Uterus (tissue), 3 donors: ENCODE measurements at regions not wholly inside any gene's neighbourhood (a gene's known extent, or its start where the extent isn't known, plus 50 kb on each side); places are given as distances from the start of the nearest gene placed in this dataset.

Experiments
- DNase-seq, 2 donors: peaks; one replicate each; pipeline ENCODE4 v3.0.0-alpha.2; 2019 to 2020
- H3K27ac ChIP-seq, 2 donors: fragments of 200-600 bp; sonication (generic); 1 replicate in 1 of 2; 2 replicates in 1 of 2; pipeline ENCODE4 v1.5.1; 2016 to 2018
- H3K27me3 ChIP-seq, 2 donors: fragments of 200-600 bp; sonication (generic); one replicate each; pipeline ENCODE4 v1.5.1; 2018 to 2019; ENCODE audit warnings: control low read depth in 1 of 2
- H3K36me3 ChIP-seq, 2 donors: fragments of 200-600 bp; sonication (generic); one replicate each; pipeline ENCODE4 v1.5.1; 2019; ENCODE audit warnings: control low read depth in 1 of 2
- H3K4me1 ChIP-seq, 2 donors: fragments of 200-600 bp; sonication (generic); one replicate each; pipeline ENCODE4 v1.5.1; 2018 to 2019; ENCODE audit warnings: control low read depth in 1 of 2
- H3K4me3 ChIP-seq, 2 donors: fragments of 200-600 bp; sonication (generic); 1 replicate in 1 of 2; 2 replicates in 1 of 2; pipeline ENCODE4 v1.5.1; 2018 to 2019; ENCODE audit warnings: mild to moderate bottlenecking in 1 of 2
- H3K9me3 ChIP-seq, 2 donors: fragments of 200-600 bp; sonication (generic); one replicate each; pipeline ENCODE4 v1.5.1; 2019; ENCODE audit warnings: control low read depth in 1 of 2
- CTCF ChIP-seq, 4 experiments: fragments of 200-600 bp in 2 of 4; fragments of 450-650 bp in 2 of 4; sonication (generic) in 2 of 4; IDR thresholded peaks; one replicate each; pipeline ENCODE4 v1.5.1; 2016 to 2019; ENCODE audit warnings: antibody characterized with exemption in 4 of 4, mild to moderate bottlenecking in 2 of 4, moderate library complexity in 1 of 4
- POLR2A ChIP-seq, 2 donors: fragments of 450-650 bp; IDR thresholded peaks; one replicate each; pipeline ENCODE4 v1.6.1; 2016; ENCODE audit warnings: antibody characterized with exemption in 2 of 2, mild to moderate bottlenecking in 1 of 2, moderate library complexity in 1 of 2
- intact Hi-C: fragments of 100-400 bp; cut with DNase I; formaldehyde crosslinking; loops from one replicate; pipeline ENCODE4 v1.15.1; 2023; ENCODE audit warnings: low total_unique reads
- donor health status: DM: yes; HTN: yes; CAD: no.

GRCh38 chr14:43252866-43253265 is 1254.2 kb downstream of the FSCB start:
- Histone ChIP-seq H3K27ac (no peak overlapping the region), H3K27me3 (no peaks in the 10 kb centered on the region), H3K4me3 (no peak overlapping the region), H3K36me3 (no peaks in the 10 kb centered on the region), H3K4me1 (no peaks in the 10 kb centered on the region), H3K9me3 (no peaks in the 10 kb centered on the region)
- DNase-seq, result no peak
- no peak for TF ChIP-seq CTCF (IDR thresholded peaks at IDR 0.05)
- no peak for TF ChIP-seq POLR2A (IDR thresholded peaks at IDR 0.05)
- intact Hi-C loops, result no loop called here

GRCh38 chr14:43249591-43249990 is 1257.5 kb downstream of the FSCB start:
- H3K36me3 ChIP-seq, result no peaks in the 10 kb centered on the region
- H3K4me1 ChIP-seq, result no peaks in the 10 kb centered on the region
- no peak overlapping the region for H3K27ac ChIP-seq
- TF ChIP-seq CTCF (IDR thresholded peaks at IDR 0.05), result no peak
- no peak for TF ChIP-seq POLR2A (IDR thresholded peaks at IDR 0.05)
- no peak overlapping the region for H3K4me3 ChIP-seq
- no peaks in the 10 kb centered on the region for H3K27me3 ChIP-seq
- intact Hi-C loops, result no loop called here
- DNase-seq, result no peak
- no peaks in the 10 kb centered on the region for H3K9me3 ChIP-seq

GRCh38 chr14:43249116-43249515 is 1258.0 kb downstream of the FSCB start:
- intact Hi-C loops, result no loop called here
- no peak overlapping the region for H3K27ac ChIP-seq
- H3K27me3 ChIP-seq, result no peaks in the 10 kb centered on the region
- no peak for TF ChIP-seq POLR2A (IDR thresholded peaks at IDR 0.05)
- TF ChIP-seq CTCF (IDR thresholded peaks at IDR 0.05), result no peak
- no peak overlapping the region for H3K4me3 ChIP-seq
- H3K36me3 ChIP-seq, result no peaks in the 10 kb centered on the region
- DNase-seq, result no peak
- no peaks in the 10 kb centered on the region for H3K4me1 ChIP-seq
- H3K9me3 ChIP-seq, result no peaks in the 10 kb centered on the region

GRCh38 chr14:43247877-43248276 is 1259.2 kb downstream of the FSCB start:
- TF ChIP-seq POLR2A (IDR thresholded peaks at IDR 0.05) (no peak), CTCF (IDR thresholded peaks at IDR 0.05) (no peak)
- no peaks in the 10 kb centered on the region for H3K4me1 ChIP-seq
- H3K9me3 ChIP-seq, result no peaks in the 10 kb centered on the region
- H3K4me3 ChIP-seq, result no peak overlapping the region
- H3K27ac ChIP-seq, result no peak overlapping the region
- intact Hi-C loops, result no loop called here
- no peak for DNase-seq
- H3K36me3 ChIP-seq, result no peaks in the 10 kb centered on the region
- H3K27me3 ChIP-seq, result no peaks in the 10 kb centered on the region

GRCh38 chr14:43244142-43244625 is 1262.9 kb downstream of the FSCB start:
- no peak for DNase-seq
- Histone ChIP-seq H3K27ac (no peak overlapping the region), H3K9me3 (no peaks in the 10 kb centered on the region), H3K4me1 (no peaks in the 10 kb centered on the region), H3K4me3 (no peak overlapping the region), H3K36me3 (no peaks in the 10 kb centered on the region), H3K27me3 (no peaks in the 10 kb centered on the region)
- TF ChIP-seq POLR2A (IDR thresholded peaks at IDR 0.05) (no peak), CTCF (IDR thresholded peaks at IDR 0.05) (no peak)
- intact Hi-C loops, result no loop called here
